Mesenchymal stem cell (in vitro differentiated cells and primary cell): ENCODE measurements at regions not wholly inside any gene's neighbourhood (a gene's known extent, or its start where the extent isn't known, plus 50 kb on each side); places are given as distances from the start of the nearest gene placed in this dataset.

Source experiments
- DNase-seq: peaks from one replicate; pipeline ENCODE4 v3.0.0-alpha.2; 2013
- H2AFZ ChIP-seq: one replicate; pipeline ENCODE4 v1.6.1; 2013; ENCODE audit warnings: low read depth, mild to moderate bottlenecking, control low read depth, inconsistent platforms, low read length, moderate library complexity
- H2AK5ac ChIP-seq: 2 replicates; pipeline ENCODE4 v1.6.1; 2013; ENCODE audit warnings: low read length, moderate library complexity, mild to moderate bottlenecking, inconsistent platforms; ENCODE audit not compliant: severe bottlenecking
- H2BK120ac ChIP-seq: one replicate; pipeline ENCODE4 v1.6.1; 2013; ENCODE audit warnings: low read depth, mild to moderate bottlenecking, inconsistent platforms, low read length, moderate library complexity
- H2BK12ac ChIP-seq, 2 experiments: one replicate each; pipeline ENCODE4 v1.6.1; 2013; ENCODE audit warnings: inconsistent platforms in 2 of 2, low read length in 2 of 2, mild to moderate bottlenecking in 2 of 2, moderate library complexity in 2 of 2, control low read depth in 1 of 2
- H2BK15ac ChIP-seq: one replicate; pipeline ENCODE4 v1.6.1; 2013; ENCODE audit warnings: mild to moderate bottlenecking, low read depth, inconsistent platforms; ENCODE audit not compliant: poor library complexity, severe bottlenecking
- H2BK5ac ChIP-seq: 2 replicates; pipeline ENCODE4 v1.6.1; 2013; ENCODE audit warnings: low read depth, mild to moderate bottlenecking, low read length, control low read depth, inconsistent platforms; ENCODE audit not compliant: poor library complexity, severe bottlenecking
- H3K14ac ChIP-seq, 2 experiments: one replicate each; pipeline ENCODE4 v1.6.1; 2013; ENCODE audit warnings: inconsistent platforms in 2 of 2, low read length in 2 of 2, control low read depth in 1 of 2, mild to moderate bottlenecking in 1 of 2, moderate library complexity in 1 of 2
- H3K18ac ChIP-seq, 2 experiments: one replicate each; pipeline ENCODE4 v1.6.1; 2013; ENCODE audit warnings: inconsistent platforms in 2 of 2, low read length in 2 of 2, control low read depth in 1 of 2, low read depth in 1 of 2, mild to moderate bottlenecking in 1 of 2
- H3K23ac ChIP-seq, 2 experiments: one replicate each; pipeline ENCODE4 v1.6.1; 2013; ENCODE audit warnings: inconsistent platforms in 2 of 2, low read length in 2 of 2, mild to moderate bottlenecking in 2 of 2, moderate library complexity in 2 of 2, control low read depth in 1 of 2
- H3K27ac ChIP-seq: 2 replicates; pipeline ENCODE4 v1.5.1; 2013; ENCODE audit warnings: mild to moderate bottlenecking, moderate library complexity, low read length, control low read depth, inconsistent platforms; ENCODE audit not compliant: poor library complexity, severe bottlenecking
- H3K27me3 ChIP-seq, 2 experiments: 2 replicates each; pipeline versions ENCODE4 v1.6.1 to v1.7.0; 2013; ENCODE audit warnings: low read length in 2 of 2, mild to moderate bottlenecking in 2 of 2, moderate library complexity in 2 of 2, control low read depth in 1 of 2, inconsistent platforms in 1 of 2; ENCODE audit not compliant: control insufficient read depth in 1 of 2, insufficient read depth in 1 of 2
- H3K36me3 ChIP-seq, 2 experiments: 2 replicates each; pipeline versions ENCODE4 v1.6.1 to v1.7.0; 2013; ENCODE audit warnings: low read length in 2 of 2, control low read depth in 1 of 2, inconsistent platforms in 1 of 2, low read depth in 1 of 2, mild to moderate bottlenecking in 1 of 2; ENCODE audit not compliant: insufficient read depth in 2 of 2, control insufficient read depth in 1 of 2
- H3K4ac ChIP-seq, 2 experiments: one replicate each; pipeline ENCODE4 v1.6.1; 2013; ENCODE audit warnings: inconsistent platforms in 2 of 2, low read length in 2 of 2, mild to moderate bottlenecking in 2 of 2, moderate library complexity in 2 of 2, control low read depth in 1 of 2, low read depth in 1 of 2
- H3K4me1 ChIP-seq: 2 replicates; pipeline ENCODE4 v1.6.1; 2013; ENCODE audit warnings: low read depth, low read length, control low read depth; ENCODE audit not compliant: control insufficient read depth, insufficient read depth
- H3K4me2 ChIP-seq: 2 replicates; pipeline ENCODE4 v1.6.1; 2013; ENCODE audit warnings: low read length, mild to moderate bottlenecking, inconsistent platforms; ENCODE audit not compliant: poor library complexity, severe bottlenecking
- H3K4me3 ChIP-seq, 2 experiments: 2 replicates each; pipeline versions ENCODE4 v1.5.1 to v1.7.0; 2013; ENCODE audit warnings: low read length in 2 of 2, mild to moderate bottlenecking in 2 of 2, control low read depth in 1 of 2, low read depth in 1 of 2; ENCODE audit not compliant: insufficient read depth in 1 of 2
- H3K79me1 ChIP-seq: replicated peaks from 2 replicates; pipeline ENCODE4 v1.6.1; 2013; ENCODE audit warnings: mild to moderate bottlenecking, control low read depth, low read length, inconsistent platforms; ENCODE audit not compliant: poor library complexity, severe bottlenecking
- H3K9ac ChIP-seq: 2 replicates; pipeline ENCODE4 v1.7.0; 2013; ENCODE audit warnings: mild to moderate bottlenecking, low read length, moderate library complexity
- H3K9me3 ChIP-seq: 2 replicates; pipeline ENCODE4 v1.7.0; 2013; ENCODE audit warnings: mild to moderate bottlenecking, low read length; ENCODE audit not compliant: control insufficient read depth
- H4K8ac ChIP-seq: one replicate; pipeline ENCODE4 v1.6.1; 2013; ENCODE audit warnings: inconsistent platforms, mild to moderate bottlenecking, low read length, moderate library complexity
- H4K91ac ChIP-seq: one replicate; pipeline ENCODE4 v1.6.1; 2013; ENCODE audit warnings: mild to moderate bottlenecking, low read length, inconsistent platforms
- WGBS: methylation state at CpG from one replicate; pipeline ENCODE4 v1.1.7; 2013; ENCODE audit warnings: mixed read lengths; 5-methylcytosine and 5-hydroxymethylcytosine counted together

- Histone ChIP-seq H4K91ac (no peak overlapping the region), H3K27me3 (peaks cover 3 to 47% of the 10 kb centered on the region in 2 experiments), H2BK5ac (no peak overlapping the region), H3K23ac (no peak overlapping the region), H4K8ac (no peak overlapping the region), H3K9me3 (no peaks in the 10 kb centered on the region), H3K27ac (no peak overlapping the region), H3K4me2 (no peak overlapping the region), H3K4me1 (no peaks in the 10 kb centered on the region), H2AFZ (no peak overlapping the region), H3K36me3 (no peaks in the 10 kb centered on the region), H3K4ac (no peak overlapping the region), H3K79me1 (no peaks in the 10 kb centered on the region), H2AK5ac (no peak overlapping the region), H3K9ac (no peak overlapping the region), H3K14ac (no peak overlapping the region), H2BK120ac (no peak overlapping the region), H3K4me3 (no peak overlapping the region), H2BK15ac (no peak overlapping the region), H3K18ac (no peak overlapping the region), H2BK12ac (no peak overlapping the region)
- WGBS: 51% methylated on average over 3 of the region's 3 CpGs
- no peak for DNase-seq
Observed at GRCh38 chr4:77432717-77433417, 172.8 kb upstream of the CXCL13 start.

- Histone ChIP-seq H3K79me1 (no peaks in the 10 kb centered on the region), H3K14ac (no peak overlapping the region), H3K4me2 (no peak overlapping the region), H3K27me3 (peaks cover 3 to 42% of the 10 kb centered on the region in 2 experiments), H3K36me3 (no peaks in the 10 kb centered on the region), H2BK120ac (no peak overlapping the region), H2BK5ac (no peak overlapping the region), H3K9ac (no peak overlapping the region), H4K8ac (no peak overlapping the region), H3K27ac (no peak overlapping the region), H3K9me3 (no peaks in the 10 kb centered on the region), H2AK5ac (no peak overlapping the region), H3K4ac (no peak overlapping the region), H2AFZ (no peak overlapping the region), H3K18ac (no peak overlapping the region), H3K4me1 (no peaks in the 10 kb centered on the region), H3K4me3 (no peak overlapping the region), H3K23ac (no peak overlapping the region), H2BK15ac (no peak overlapping the region), H2BK12ac (no peak overlapping the region), H4K91ac (no peak overlapping the region)
- DNase-seq: peak; percentile 32
- 0% methylated on average over 2 of the region's 2 CpGs for WGBS
Observed at GRCh38 chr4:77433418-77433733, 172.2 kb upstream of the CXCL13 start.

- H2BK12ac ChIP-seq: no peak overlapping the region
- no peaks in the 10 kb centered on the region for H3K79me1 ChIP-seq
- WGBS: 70% methylated on average over 10 of the region's 10 CpGs
- H2BK15ac ChIP-seq: no peak overlapping the region
- no peak overlapping the region for H2BK5ac ChIP-seq
- no peaks in the 10 kb centered on the region for H3K9me3 ChIP-seq
- H3K23ac ChIP-seq: no peak overlapping the region
- H2BK120ac ChIP-seq: no peak overlapping the region
- H4K91ac ChIP-seq: no peak overlapping the region
- no peak overlapping the region for H2AK5ac ChIP-seq
- no peak overlapping the region for H3K18ac ChIP-seq
- H3K9ac ChIP-seq: no peak overlapping the region
- no peaks in the 10 kb centered on the region for H3K36me3 ChIP-seq
- H3K27me3 ChIP-seq: peaks cover 3 to 38% of the 10 kb centered on the region in 2 experiments
- no peak overlapping the region for H4K8ac ChIP-seq
- H3K14ac ChIP-seq: no peak overlapping the region
- H3K4me3 ChIP-seq: no peak overlapping the region
- H3K27ac ChIP-seq: no peak overlapping the region
- DNase-seq: no peak
- H3K4ac ChIP-seq: no peak overlapping the region
- no peak overlapping the region for H3K4me2 ChIP-seq
- H2AFZ ChIP-seq: no peak overlapping the region
- no peaks in the 10 kb centered on the region for H3K4me1 ChIP-seq
Observed at GRCh38 chr4:77434299-77435092, 171.1 kb upstream of the CXCL13 start.

- no peak overlapping the region for H3K9ac ChIP-seq
- no peak overlapping the region for H4K91ac ChIP-seq
- no peak overlapping the region for H2BK5ac ChIP-seq
- WGBS: 80% methylated on average over 4 of the region's 4 CpGs
- no peak overlapping the region for H2AFZ ChIP-seq
- H3K36me3 ChIP-seq: no peaks in the 10 kb centered on the region
- H4K8ac ChIP-seq: no peak overlapping the region
- H3K79me1 ChIP-seq: no peaks in the 10 kb centered on the region
- no peak overlapping the region for H2BK120ac ChIP-seq
- DNase-seq: no peak
- no peak overlapping the region for H2BK15ac ChIP-seq
- no peaks in the 10 kb centered on the region for H3K4me1 ChIP-seq
- no peaks in the 10 kb centered on the region for H3K9me3 ChIP-seq
- peaks cover 0 to 24% of the 10 kb centered on the region in 2 experiments for H3K27me3 ChIP-seq
- H3K27ac ChIP-seq: no peak overlapping the region
- H3K23ac ChIP-seq: no peak overlapping the region
- H3K4me2 ChIP-seq: no peak overlapping the region
- H3K18ac ChIP-seq: no peak overlapping the region
- no peak overlapping the region for H2AK5ac ChIP-seq
- H3K14ac ChIP-seq: no peak overlapping the region
- H2BK12ac ChIP-seq: no peak overlapping the region
- no peak overlapping the region for H3K4me3 ChIP-seq
- no peak overlapping the region for H3K4ac ChIP-seq
Observed at GRCh38 chr4:77437079-77437478, 168.5 kb upstream of the CXCL13 start.
